WERI-Rb-1 (cell line): ENCODE measurements at regions not wholly inside any gene's neighbourhood (a gene's known extent, or its start where the extent isn't known, plus 50 kb on each side); places are given as distances from the start of the nearest gene placed in this dataset.
"Not testable (repeated sequence)": the region's sequence is repeated elsewhere in the genome, so short reads cannot be mapped to it uniquely, and the experiment has no call there.

Experiments used
- DNase-seq: peaks from one replicate; pipeline ENCODE4 v3.0.0-alpha.2; 2020
- H3K27ac ChIP-seq: fragments of 250-450 bp; sonication (Bioruptor Pico); 2 replicates; pipeline ENCODE4 v1.5.1; 2020; ENCODE audit warnings: mild to moderate bottlenecking, moderate library complexity
- H3K27me3 ChIP-seq: fragments of 250-450 bp; sonication (Bioruptor Pico); 2 replicates; pipeline ENCODE4 v1.5.1; 2021; ENCODE audit warnings: mild to moderate bottlenecking, low read depth, moderate library complexity; ENCODE audit not compliant: insufficient read depth, severe bottlenecking
- H3K36me3 ChIP-seq: fragments of 250-450 bp; sonication (Bioruptor Pico); 2 replicates; pipeline ENCODE4 v1.5.1; 2020; ENCODE audit warnings: mild to moderate bottlenecking, moderate library complexity
- H3K4me3 ChIP-seq: 2 replicates; pipeline ENCODE4 v1.5.1; 2011; ENCODE audit warnings: low read depth, mild to moderate bottlenecking, control low read depth, low read length
- H3K9me3 ChIP-seq: fragments of 250-450 bp; sonication (Bioruptor Pico); 2 replicates; pipeline ENCODE4 v1.5.1; 2021; ENCODE audit warnings: mild to moderate bottlenecking, moderate library complexity; ENCODE audit not compliant: severe bottlenecking
- TF ChIP-seq, protein P1 (sequence below): IDR thresholded peaks from 2 replicates; pipeline ENCODE4 v1.5.1; 2011; ENCODE audit warnings: low read depth, mild to moderate bottlenecking, control low read depth, inconsistent platforms, low read length

- no peak for DNase-seq
- TF ChIP-seq, protein P1, sequence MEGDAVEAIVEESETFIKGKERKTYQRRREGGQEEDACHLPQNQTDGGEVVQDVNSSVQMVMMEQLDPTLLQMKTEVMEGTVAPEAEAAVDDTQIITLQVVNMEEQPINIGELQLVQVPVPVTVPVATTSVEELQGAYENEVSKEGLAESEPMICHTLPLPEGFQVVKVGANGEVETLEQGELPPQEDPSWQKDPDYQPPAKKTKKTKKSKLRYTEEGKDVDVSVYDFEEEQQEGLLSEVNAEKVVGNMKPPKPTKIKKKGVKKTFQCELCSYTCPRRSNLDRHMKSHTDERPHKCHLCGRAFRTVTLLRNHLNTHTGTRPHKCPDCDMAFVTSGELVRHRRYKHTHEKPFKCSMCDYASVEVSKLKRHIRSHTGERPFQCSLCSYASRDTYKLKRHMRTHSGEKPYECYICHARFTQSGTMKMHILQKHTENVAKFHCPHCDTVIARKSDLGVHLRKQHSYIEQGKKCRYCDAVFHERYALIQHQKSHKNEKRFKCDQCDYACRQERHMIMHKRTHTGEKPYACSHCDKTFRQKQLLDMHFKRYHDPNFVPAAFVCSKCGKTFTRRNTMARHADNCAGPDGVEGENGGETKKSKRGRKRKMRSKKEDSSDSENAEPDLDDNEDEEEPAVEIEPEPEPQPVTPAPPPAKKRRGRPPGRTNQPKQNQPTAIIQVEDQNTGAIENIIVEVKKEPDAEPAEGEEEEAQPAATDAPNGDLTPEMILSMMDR: no peak
- Histone ChIP-seq H3K27me3 (no peaks in the 10 kb centered on the region), H3K4me3 (no peak overlapping the region), H3K27ac (no peak overlapping the region), H3K9me3 (no peaks in the 10 kb centered on the region), H3K36me3 (no peaks in the 10 kb centered on the region)
These were observed 123.6 kb upstream of the TSPAN8 start for GRCh38 chr12:71281425-71281824.

DNA sequence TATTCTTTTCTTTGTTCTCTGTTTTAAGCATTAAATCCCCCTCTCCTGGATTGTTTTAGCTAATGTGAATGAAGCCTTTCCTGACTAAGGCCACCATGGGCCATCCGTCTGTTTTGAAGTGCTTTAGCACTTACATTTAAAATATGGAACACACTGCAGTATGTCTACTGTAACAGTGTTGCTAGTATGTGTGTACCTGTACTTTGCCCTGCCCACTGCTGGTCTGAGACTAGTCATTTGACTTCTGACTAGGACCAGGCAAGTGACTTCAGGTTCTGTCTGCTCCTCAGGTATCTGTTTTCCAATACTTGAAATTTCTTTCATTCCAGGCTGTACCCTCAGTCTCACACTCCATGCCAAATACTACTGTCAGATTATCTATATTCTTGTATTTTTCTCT, 120.1 kb upstream of the TSPAN8 start:
- Histone ChIP-seq H3K27me3 (no peaks in the 10 kb centered on the region), H3K36me3 (no peaks in the 10 kb centered on the region), H3K4me3 (no peak overlapping the region), H3K9me3 (no peaks in the 10 kb centered on the region), H3K27ac (no peak overlapping the region)
- no peak for DNase-seq
- TF ChIP-seq, protein P1: no peak

DNA sequence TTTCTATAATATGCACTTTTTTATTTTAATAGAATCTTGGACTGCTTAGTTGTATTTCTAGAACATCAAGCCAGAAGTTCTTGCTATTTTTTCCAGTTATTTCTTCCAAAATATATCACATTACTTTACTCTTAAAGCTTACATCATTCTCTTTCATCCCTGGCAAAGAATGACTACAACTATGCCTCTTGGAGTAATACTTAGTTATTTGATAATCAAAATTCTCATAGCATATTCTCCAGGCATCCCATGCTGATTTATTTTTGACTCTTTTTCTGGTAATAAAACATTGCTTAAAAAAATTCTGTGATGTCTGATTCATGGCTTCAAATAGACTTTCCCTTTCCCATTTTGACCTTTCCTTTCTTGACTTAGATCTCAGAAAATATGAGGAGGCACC, 118.7 kb upstream of the TSPAN8 start:
- no peak overlapping the region for H3K4me3 ChIP-seq
- H3K36me3 ChIP-seq: no peaks in the 10 kb centered on the region
- H3K27ac ChIP-seq: no peak overlapping the region
- DNase-seq: no peak
- H3K27me3 ChIP-seq: no peaks in the 10 kb centered on the region
- H3K9me3 ChIP-seq: no peaks in the 10 kb centered on the region
- TF ChIP-seq, protein P1: no peak

GRCh38 chr12:71270794-71271193, 113.0 kb upstream of the TSPAN8 start:
- not testable (repeated sequence) for H3K27ac ChIP-seq

DNA sequence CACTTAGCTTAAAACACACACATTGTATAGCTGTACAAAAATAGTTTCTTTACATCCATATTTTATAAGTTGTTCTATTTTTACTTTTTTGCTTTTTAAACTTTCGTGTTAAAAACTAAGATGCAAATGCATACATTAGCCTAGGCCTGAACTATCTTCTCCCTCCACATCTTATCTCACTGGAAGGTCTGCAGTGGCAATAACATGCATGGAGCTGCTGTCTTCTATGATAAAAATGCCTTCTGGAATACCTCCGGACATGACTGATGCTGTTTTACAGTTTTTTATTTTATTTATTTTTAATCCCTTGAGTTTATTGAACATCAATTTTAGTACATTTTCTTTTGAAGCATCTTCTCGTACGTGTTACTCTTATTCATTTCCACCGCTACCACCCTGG, 112.3 kb upstream of the TSPAN8 start:
- H3K36me3 ChIP-seq: no peaks in the 10 kb centered on the region
- TF ChIP-seq, protein P1: no peak
- H3K27me3 ChIP-seq: no peaks in the 10 kb centered on the region
- DNase-seq: no peak
- H3K27ac ChIP-seq: no peak overlapping the region
- no peaks in the 10 kb centered on the region for H3K9me3 ChIP-seq
- no peak overlapping the region for H3K4me3 ChIP-seq

More at GRCh38 chr12:71270794-71271193, 113.0 kb upstream of the TSPAN8 start:
- not testable (repeated sequence) for H3K27me3 ChIP-seq, H3K4me3 ChIP-seq, DNase-seq, H3K36me3 ChIP-seq, H3K9me3 ChIP-seq

GRCh38 chr12:71269281-71269598, 111.4 kb upstream of the TSPAN8 start:
- no peak overlapping the region for H3K4me3 ChIP-seq
- TF ChIP-seq, protein P1: no peak
- no peaks in the 10 kb centered on the region for H3K36me3 ChIP-seq
- no peaks in the 10 kb centered on the region for H3K27me3 ChIP-seq
- DNase-seq: no peak
- H3K9me3 ChIP-seq: no peaks in the 10 kb centered on the region
- H3K27ac ChIP-seq: no peak overlapping the region
